Activated CD4-positive, alpha-beta T cell treated with anti-CD3 and anti-CD28 coated beads, Interleukin-2, amount 10 ng/mL, durations not matched to agents 7 days and 5 days (primary cell): ENCODE measurements at regions not wholly inside any gene's neighbourhood (a gene's known extent, or its start where the extent isn't known, plus 50 kb on each side); places are given as distances from the start of the nearest gene placed in this dataset.
"Not testable (repeated sequence)": the region's sequence is repeated elsewhere in the genome, so short reads cannot be mapped to it uniquely, and the experiment has no call there.

Source experiments
- CTCF ChIA-PET: fragments of 350-600 bp; sonication (Branson Sonifier 250); formaldehyde crosslinking; loops from one replicate; lab custom pipeline; 2021; ENCODE audit warnings: antibody characterized with exemption; lab: Charles Lee
- POLR2A ChIA-PET: fragments of 350-600 bp; sonication (Branson Sonifier 250); formaldehyde crosslinking; loops from one replicate; lab custom pipeline; 2021; ENCODE audit warnings: antibody characterized with exemption; lab: Charles Lee
- DNase-seq: peaks from one replicate; pipeline ENCODE4 v3.0.0-alpha.2; 2020
- H3K27ac Mint-ChIP-seq: one replicate; pipeline ENCODE4 v1.8.0; 2021; ENCODE audit warnings: mild to moderate bottlenecking, moderate library complexity, mixed read lengths
- H3K27me3 Mint-ChIP-seq: one replicate; pipeline ENCODE4 v1.8.0; 2021; ENCODE audit warnings: mixed read lengths
- H3K36me3 Mint-ChIP-seq: one replicate; pipeline ENCODE4 v1.8.0; 2021; ENCODE audit warnings: low read depth, mixed read lengths
- H3K4me1 Mint-ChIP-seq: one replicate; pipeline ENCODE4 v1.8.0; 2021; ENCODE audit warnings: mixed read lengths
- H3K4me3 Mint-ChIP-seq: one replicate; pipeline ENCODE4 v1.8.0; 2021; ENCODE audit warnings: mild to moderate bottlenecking, moderate library complexity, mixed read lengths
- H3K9me3 Mint-ChIP-seq: one replicate; pipeline ENCODE4 v1.8.0; 2021; ENCODE audit warnings: mixed read lengths

GRCh38 chrX:135632353-135632752, 81.1 kb upstream of the CT45A1 start:
- Mint-ChIP-seq H3K9me3 (no peaks in the 10 kb centered on the region), H3K36me3 (no peaks in the 10 kb centered on the region), H3K27me3 (peaks cover 2% of the 10 kb centered on the region), H3K4me3 (no peak overlapping the region), H3K27ac (no peak overlapping the region), H3K4me1 (no peaks in the 10 kb centered on the region)
- DNase-seq = no peak
- POLR2A ChIA-PET = no interaction called here
- CTCF ChIA-PET = no interaction called here

- Mint-ChIP-seq H3K9me3 (no peaks in the 10 kb centered on the region), H3K36me3 (no peaks in the 10 kb centered on the region), H3K4me1 (no peaks in the 10 kb centered on the region), H3K27me3 (peaks cover 2% of the 10 kb centered on the region), H3K4me3 (no peak overlapping the region), H3K27ac (no peak overlapping the region)
- no peak for DNase-seq
- POLR2A ChIA-PET = no interaction called here
- CTCF ChIA-PET = no interaction called here
Observed at GRCh38 chrX:135639066-135639780, 74.2 kb upstream of the CT45A1 start.

- no peaks in the 10 kb centered on the region for H3K4me1 Mint-ChIP-seq
- no peak overlapping the region for H3K4me3 Mint-ChIP-seq
- CTCF ChIA-PET = no interaction called here
- no peaks in the 10 kb centered on the region for H3K9me3 Mint-ChIP-seq
- DNase-seq = no peak
- H3K36me3 Mint-ChIP-seq = no peaks in the 10 kb centered on the region
- H3K27me3 Mint-ChIP-seq = no peaks in the 10 kb centered on the region
- H3K27ac Mint-ChIP-seq = no peak overlapping the region
- POLR2A ChIA-PET = no interaction called here
Observed at GRCh38 chrX:135643916-135644315, 69.5 kb upstream of the CT45A1 start.

GRCh38 chrX:135644624-135645023, 68.8 kb upstream of the CT45A1 start:
- DNase-seq = no peak
- no peaks in the 10 kb centered on the region for H3K27me3 Mint-ChIP-seq
- H3K27ac Mint-ChIP-seq = no peak overlapping the region
- no peaks in the 10 kb centered on the region for H3K9me3 Mint-ChIP-seq
- H3K36me3 Mint-ChIP-seq = no peaks in the 10 kb centered on the region
- no peaks in the 10 kb centered on the region for H3K4me1 Mint-ChIP-seq
- ChIA-PET CTCF (no interaction called here), POLR2A (no interaction called here)
- no peak overlapping the region for H3K4me3 Mint-ChIP-seq

- no peak for DNase-seq
- ChIA-PET CTCF (interaction anchor here (0.8 kb wide), 1 partner anchor 9 kb away, joined by 3 read pairs; no protein-coding TSS in a partner anchor), POLR2A (no interaction called here)
- Mint-ChIP-seq H3K27ac (no peak overlapping the region), H3K9me3 (no peaks in the 10 kb centered on the region), H3K4me3 (no peak overlapping the region), H3K36me3 (no peaks in the 10 kb centered on the region), H3K4me1 (peaks cover 3% of the 10 kb centered on the region), H3K27me3 (no peaks in the 10 kb centered on the region)
Observed at GRCh38 chrX:135649029-135649428, 64.4 kb upstream of the CT45A1 start.

GRCh38 chrX:135649561-135649960, 63.9 kb upstream of the CT45A1 start:
- Mint-ChIP-seq H3K9me3 (no peaks in the 10 kb centered on the region), H3K27ac (no peak overlapping the region), H3K4me1 (peaks cover 3% of the 10 kb centered on the region), H3K36me3 (no peaks in the 10 kb centered on the region), H3K4me3 (no peak overlapping the region), H3K27me3 (no peaks in the 10 kb centered on the region)
- DNase-seq = no peak
- ChIA-PET CTCF (no interaction called here), POLR2A (no interaction called here)

- Mint-ChIP-seq H3K36me3 (no peaks in the 10 kb centered on the region), H3K4me3 (no peak overlapping the region), H3K27ac (no peak overlapping the region), H3K4me1 (peaks cover 3% of the 10 kb centered on the region), H3K27me3 (no peaks in the 10 kb centered on the region), H3K9me3 (no peaks in the 10 kb centered on the region)
- no peak for DNase-seq
- CTCF ChIA-PET = no interaction called here
- POLR2A ChIA-PET = no interaction called here
Observed at GRCh38 chrX:135651647-135652295, 61.7 kb upstream of the CT45A1 start.

GRCh38 chrX:135652602-135653001, 60.8 kb upstream of the CT45A1 start:
- ChIA-PET CTCF (no interaction called here), POLR2A (no interaction called here)
- Mint-ChIP-seq H3K36me3 (no peaks in the 10 kb centered on the region), H3K4me1 (peaks cover 3% of the 10 kb centered on the region), H3K9me3 (no peaks in the 10 kb centered on the region), H3K4me3 (no peak overlapping the region), H3K27me3 (no peaks in the 10 kb centered on the region), H3K27ac (no peak overlapping the region)
- DNase-seq = no peak

- CTCF ChIA-PET, DNase-seq, H3K4me1 Mint-ChIP-seq, POLR2A ChIA-PET, H3K9me3 Mint-ChIP-seq, H3K36me3 Mint-ChIP-seq, H3K27me3 Mint-ChIP-seq, H3K27ac Mint-ChIP-seq, H3K4me3 Mint-ChIP-seq: not testable (repeated sequence)
Observed at GRCh38 chrX:135657952-135658654, 55.3 kb upstream of the CT45A1 start.
